GM12875 (cell line): ENCODE measurements at regions not wholly inside any gene's neighbourhood (a gene's known extent, or its start where the extent isn't known, plus 50 kb on each side); places are given as distances from the start of the nearest gene placed in this dataset.

Experiments
- H3K4me3 ChIP-seq: one replicate; pipeline ENCODE4 v1.5.1; 2011; ENCODE audit warnings: low read depth, low read length, control low read depth
- CTCF ChIP-seq: IDR thresholded peaks from 2 replicates; pipeline ENCODE4 v1.5.1; 2011; ENCODE audit warnings: low read depth, mild to moderate bottlenecking, control low read depth, inconsistent platforms, low read length, moderate library complexity, borderline replicate concordance; ENCODE audit not compliant: insufficient read depth

- H3K4me3 ChIP-seq: no peak overlapping the region
- no peak for TF ChIP-seq CTCF
These were observed 569.0 kb downstream of the TUSC7 start for GRCh38 chr3:117278424-117279190.

GRCh38 chr3:117281371-117281770 lies 571.8 kb downstream of the TUSC7 start:
- TF ChIP-seq CTCF: no peak
- H3K4me3 ChIP-seq: no peak overlapping the region

GRCh38 chr3:117282566-117282965 lies 573.0 kb downstream of the TUSC7 start:
- no peak overlapping the region for H3K4me3 ChIP-seq
- no peak for TF ChIP-seq CTCF

- no peak overlapping the region for H3K4me3 ChIP-seq
- TF ChIP-seq CTCF: no peak
These were observed 576.2 kb downstream of the TUSC7 start for GRCh38 chr3:117285737-117286136.

- TF ChIP-seq CTCF: no peak
- no peak overlapping the region for H3K4me3 ChIP-seq
These were observed 576.9 kb downstream of the TUSC7 start for GRCh38 chr3:117286488-117286887.

- no peak for TF ChIP-seq CTCF
- H3K4me3 ChIP-seq: no peak overlapping the region
These were observed 578.0 kb downstream of the TUSC7 start for GRCh38 chr3:117287602-117288001.

GRCh38 chr3:117291476-117291875 lies 581.9 kb downstream of the TUSC7 start:
- no peak for TF ChIP-seq CTCF
- H3K4me3 ChIP-seq: no peak overlapping the region
